ENCODE measurements at regions not wholly inside any gene's neighbourhood (a gene's known extent, or its start where the extent isn't known, plus 50 kb on each side); places are given as distances from the start of the nearest gene placed in this dataset.

GRCh38 chr9:85118990-85119755, 449.6 kb downstream of the NTRK2 start:
- Histone ChIP-seq H3K27ac (ENCODE audit: low read length) (no peak overlapping the region), H3K27me3 (ENCODE audit: control insufficient read depth, insufficient read depth) (no peaks in the 10 kb centered on the region), H3K4me3 (ENCODE audit: low read length) (no peak overlapping the region), H3K9me3 (ENCODE audit: control insufficient read depth, low read length) (no peaks in the 10 kb centered on the region), H3K4me1 (ENCODE audit: control insufficient read depth, insufficient read depth, low read length) (no peaks in the 10 kb centered on the region)
- 87% methylated on average over 1 of the region's 1 CpG for WGBS
- DNase-seq (no peak), ATAC-seq (no peak)
- intact Hi-C loops (cut with DNase I): no loop called here

GRCh38 chr9:85117831-85118230, 448.3 kb downstream of the NTRK2 start:
- DNase-seq (no peak), ATAC-seq (no peak)
- WGBS: 75% methylated on average over 4 of the region's 4 CpGs
- no peak overlapping the region for H3K27ac ChIP-seq (ENCODE audit: low read length)
- no peaks in the 10 kb centered on the region for H3K27me3 ChIP-seq (ENCODE audit: control insufficient read depth, insufficient read depth)
- no peak overlapping the region for H3K4me3 ChIP-seq (ENCODE audit: low read length)
- H3K4me1 ChIP-seq (ENCODE audit: control insufficient read depth, insufficient read depth, low read length): no peaks in the 10 kb centered on the region
- intact Hi-C loops (cut with DNase I): no loop called here
- no peaks in the 10 kb centered on the region for H3K9me3 ChIP-seq (ENCODE audit: control insufficient read depth, low read length)

- Histone ChIP-seq H3K27me3 (ENCODE audit: control insufficient read depth, insufficient read depth) (no peaks in the 10 kb centered on the region), H3K4me3 (ENCODE audit: low read length) (no peak overlapping the region), H3K9me3 (ENCODE audit: control insufficient read depth, low read length) (no peaks in the 10 kb centered on the region), H3K27ac (ENCODE audit: low read length) (no peak overlapping the region), H3K4me1 (ENCODE audit: control insufficient read depth, insufficient read depth, low read length) (no peaks in the 10 kb centered on the region)
- DNase-seq: no peak
- ATAC-seq: no peak
- WGBS: 80% methylated on average over 2 of the region's 2 CpGs
- intact Hi-C loops (cut with DNase I): no loop called here
Measured at GRCh38 chr9:85115473-85115872, 445.9 kb downstream of the NTRK2 start.

- no peaks in the 10 kb centered on the region for H3K4me1 ChIP-seq (ENCODE audit: control insufficient read depth, insufficient read depth, low read length)
Measured at GRCh38 chr9:85114799-85115198, 445.3 kb downstream of the NTRK2 start.

GRCh38 chr9:85112933-85113418, 443.4 kb downstream of the NTRK2 start:
- H3K27ac ChIP-seq (ENCODE audit: low read length): no peak overlapping the region
- no peak for DNase-seq

More at GRCh38 chr9:85114799-85115198, 445.3 kb downstream of the NTRK2 start:
- no peak for DNase-seq
- intact Hi-C loops (cut with DNase I): no loop called here
- H3K27me3 ChIP-seq (ENCODE audit: control insufficient read depth, insufficient read depth): no peaks in the 10 kb centered on the region
- no peak for ATAC-seq
- no peaks in the 10 kb centered on the region for H3K9me3 ChIP-seq (ENCODE audit: control insufficient read depth, low read length)
- no peak overlapping the region for H3K4me3 ChIP-seq (ENCODE audit: low read length)
- H3K27ac ChIP-seq (ENCODE audit: low read length): no peak overlapping the region
- whole genome bisulfite sequencing: 75% methylated on average over 3 of the region's 3 CpGs

GRCh38 chr9:85112391-85112790, 442.9 kb downstream of the NTRK2 start:
- intact Hi-C loops (cut with DNase I): no loop called here
- H3K27me3 ChIP-seq (ENCODE audit: control insufficient read depth, insufficient read depth): no peaks in the 10 kb centered on the region
- H3K27ac ChIP-seq (ENCODE audit: low read length): no peak overlapping the region
- ATAC-seq (no peak), DNase-seq (no peak)
- WGBS: 17% methylated on average over 2 of the region's 2 CpGs
- H3K4me3 ChIP-seq (ENCODE audit: low read length): no peak overlapping the region
- no peaks in the 10 kb centered on the region for H3K4me1 ChIP-seq (ENCODE audit: control insufficient read depth, insufficient read depth, low read length)
- H3K9me3 ChIP-seq (ENCODE audit: control insufficient read depth, low read length): no peaks in the 10 kb centered on the region

More at GRCh38 chr9:85112933-85113418, 443.4 kb downstream of the NTRK2 start:
- ATAC-seq: no peak
- H3K4me3 ChIP-seq (ENCODE audit: low read length): no peak overlapping the region
- WGBS: 87% methylated on average over 6 of the region's 6 CpGs
- H3K4me1 ChIP-seq (ENCODE audit: control insufficient read depth, insufficient read depth, low read length): no peaks in the 10 kb centered on the region
- H3K27me3 ChIP-seq (ENCODE audit: control insufficient read depth, insufficient read depth): no peaks in the 10 kb centered on the region
- intact Hi-C loops (cut with DNase I): no loop called here
- H3K9me3 ChIP-seq (ENCODE audit: control insufficient read depth, low read length): no peaks in the 10 kb centered on the region

- H3K4me1 ChIP-seq (ENCODE audit: control insufficient read depth, insufficient read depth, low read length): no peaks in the 10 kb centered on the region
- intact Hi-C loops (cut with DNase I): no loop called here
- no peak overlapping the region for H3K27ac ChIP-seq (ENCODE audit: low read length)
- H3K27me3 ChIP-seq (ENCODE audit: control insufficient read depth, insufficient read depth): no peaks in the 10 kb centered on the region
- no peak for ATAC-seq
- no peaks in the 10 kb centered on the region for H3K9me3 ChIP-seq (ENCODE audit: control insufficient read depth, low read length)
- no peak overlapping the region for H3K4me3 ChIP-seq (ENCODE audit: low read length)
- no peak for DNase-seq
Measured at GRCh38 chr9:85108746-85109145, 439.2 kb downstream of the NTRK2 start.

- Histone ChIP-seq H3K27me3 (ENCODE audit: control insufficient read depth, insufficient read depth) (no peaks in the 10 kb centered on the region), H3K4me3 (ENCODE audit: low read length) (no peak overlapping the region), H3K9me3 (ENCODE audit: control insufficient read depth, low read length) (no peaks in the 10 kb centered on the region), H3K4me1 (ENCODE audit: control insufficient read depth, insufficient read depth, low read length) (no peaks in the 10 kb centered on the region), H3K27ac (ENCODE audit: low read length) (no peak overlapping the region)
- 89% methylated on average over 6 of the region's 6 CpGs for WGBS
- ATAC-seq: no peak
- intact Hi-C loops (cut with DNase I): no loop called here
- no peak for DNase-seq
Measured at GRCh38 chr9:85108229-85108628, 438.7 kb downstream of the NTRK2 start.

- ATAC-seq (no peak), DNase-seq (no peak)
- no peaks in the 10 kb centered on the region for H3K27me3 ChIP-seq (ENCODE audit: control insufficient read depth, insufficient read depth)
- H3K4me1 ChIP-seq (ENCODE audit: control insufficient read depth, insufficient read depth, low read length): no peaks in the 10 kb centered on the region
- WGBS: 53% methylated on average over 2 of the region's 2 CpGs
- intact Hi-C loops (cut with DNase I): no loop called here
- no peak overlapping the region for H3K4me3 ChIP-seq (ENCODE audit: low read length)
- H3K9me3 ChIP-seq (ENCODE audit: control insufficient read depth, low read length): no peaks in the 10 kb centered on the region
- no peak overlapping the region for H3K27ac ChIP-seq (ENCODE audit: low read length)
Measured at GRCh38 chr9:85089188-85089969, 419.9 kb downstream of the NTRK2 start.

- Histone ChIP-seq H3K27me3 (ENCODE audit: control insufficient read depth, insufficient read depth) (no peaks in the 10 kb centered on the region), H3K4me3 (ENCODE audit: low read length) (no peak overlapping the region), H3K9me3 (ENCODE audit: control insufficient read depth, low read length) (no peaks in the 10 kb centered on the region), H3K4me1 (ENCODE audit: control insufficient read depth, insufficient read depth, low read length) (no peaks in the 10 kb centered on the region), H3K27ac (ENCODE audit: low read length) (no peak overlapping the region)
- DNase-seq (no peak), ATAC-seq (no peak)
- 78% methylated on average over 3 of the region's 3 CpGs for WGBS
- intact Hi-C loops (cut with DNase I): no loop called here
Measured at GRCh38 chr9:85081963-85082362, 412.4 kb downstream of the NTRK2 start.

GRCh38 chr9:85079349-85079748, 409.8 kb downstream of the NTRK2 start:
- no peak overlapping the region for H3K27ac ChIP-seq (ENCODE audit: low read length)
- intact Hi-C loops (cut with DNase I): no loop called here
- DNase-seq (no peak), ATAC-seq (no peak)
- 63% methylated on average over 1 of the region's 1 CpG for WGBS
- no peak overlapping the region for H3K4me3 ChIP-seq (ENCODE audit: low read length)
- no peaks in the 10 kb centered on the region for H3K4me1 ChIP-seq (ENCODE audit: control insufficient read depth, insufficient read depth, low read length)
- no peaks in the 10 kb centered on the region for H3K9me3 ChIP-seq (ENCODE audit: control insufficient read depth, low read length)
- H3K27me3 ChIP-seq (ENCODE audit: control insufficient read depth, insufficient read depth): no peaks in the 10 kb centered on the region
